GM19035 (cell line): ENCODE measurements at regions not wholly inside any gene's neighbourhood (a gene's known extent, or its start where the extent isn't known, plus 50 kb on each side); places are given as distances from the start of the nearest gene placed in this dataset.

Experiments
- ATAC-seq: cut with Tn5 transposase; IDR thresholded peaks from one replicate; pipeline ENCODE4 v1.9.1; 2021; ENCODE audit not compliant: unreplicated experiment

- no peak for ATAC-seq
Measured at GRCh38 chr5:4758550-4758949, 381.6 kb upstream of the ADAMTS16 start.

GRCh38 chr5:4758996-4759395 lies 381.1 kb upstream of the ADAMTS16 start:
- no peak for ATAC-seq

- no peak for ATAC-seq
Measured at GRCh38 chr5:4762316-4762715, 377.8 kb upstream of the ADAMTS16 start.

- ATAC-seq = no peak
Measured at GRCh38 chr5:4765411-4765810, 374.7 kb upstream of the ADAMTS16 start.

- no peak for ATAC-seq
Measured at GRCh38 chr5:4766101-4766500, 374.0 kb upstream of the ADAMTS16 start.

- ATAC-seq = no peak
Measured at GRCh38 chr5:4772591-4772990, 367.5 kb upstream of the ADAMTS16 start.

GRCh38 chr5:4773827-4774317 lies 366.3 kb upstream of the ADAMTS16 start:
- ATAC-seq = no peak

- ATAC-seq = no peak
Measured at GRCh38 chr5:4777435-4777834, 362.7 kb upstream of the ADAMTS16 start.

GRCh38 chr5:4780633-4781032 lies 359.5 kb upstream of the ADAMTS16 start:
- ATAC-seq = no peak

- no peak for ATAC-seq
Measured at GRCh38 chr5:4781299-4781698, 358.8 kb upstream of the ADAMTS16 start.

GRCh38 chr5:4785971-4786370 lies 354.2 kb upstream of the ADAMTS16 start:
- no peak for ATAC-seq

GRCh38 chr5:4797445-4797844 lies 342.7 kb upstream of the ADAMTS16 start:
- no peak for ATAC-seq

- no peak for ATAC-seq
Measured at GRCh38 chr5:4802044-4802443, 338.1 kb upstream of the ADAMTS16 start.

GRCh38 chr5:4804691-4805360 lies 335.3 kb upstream of the ADAMTS16 start:
- no peak for ATAC-seq

- no peak for ATAC-seq
Measured at GRCh38 chr5:4815002-4815401, 325.1 kb upstream of the ADAMTS16 start.

- no peak for ATAC-seq
Measured at GRCh38 chr5:4817767-4818166, 322.4 kb upstream of the ADAMTS16 start.

GRCh38 chr5:4831325-4831724 lies 308.8 kb upstream of the ADAMTS16 start:
- no peak for ATAC-seq

GRCh38 chr5:4832471-4832870 lies 307.7 kb upstream of the ADAMTS16 start:
- ATAC-seq = no peak

- ATAC-seq = no peak
Measured at GRCh38 chr5:4833104-4833738, 306.9 kb upstream of the ADAMTS16 start.

- no peak for ATAC-seq
Measured at GRCh38 chr5:4837489-4838058, 302.6 kb upstream of the ADAMTS16 start.

GRCh38 chr5:4845221-4845620 lies 294.9 kb upstream of the ADAMTS16 start:
- ATAC-seq = no peak

GRCh38 chr5:4847766-4848165 lies 292.4 kb upstream of the ADAMTS16 start:
- no peak for ATAC-seq
